Left lung (tissue), 4 donors: ENCODE measurements at regions not wholly inside any gene's neighbourhood (a gene's known extent, or its start where the extent isn't known, plus 50 kb on each side); places are given as distances from the start of the nearest gene placed in this dataset.
"Not testable (repeated sequence)": the region's sequence is repeated elsewhere in the genome, so short reads cannot be mapped to it uniquely, and the experiment has no call there.

Experiments used
- ATAC-seq: fragments of 200-7000 bp; cut with Tn5 transposase; one replicate; pipeline ENCODE4 v1.9.1; 2020; ENCODE audit warnings: moderate library complexity
- DNase-seq, 4 donors: peaks; one replicate each; pipeline ENCODE4 v3.0.0-alpha.2; 2013 to 2020
- H3K27ac ChIP-seq, 2 donors: fragments of 200-600 bp; sonication (generic) in 1 of 2; one replicate each; pipeline versions ENCODE4 v1.5.0 to v1.8.0; 2020 to 2021
- H3K27me3 ChIP-seq, 2 donors: fragments of 200-600 bp; sonication (generic) in 1 of 2; one replicate each; pipeline versions ENCODE4 v1.5.0 to v1.8.0; 2020 to 2021
- H3K36me3 ChIP-seq, 2 donors: fragments of 200-600 bp; sonication (generic) in 1 of 2; one replicate each; pipeline versions ENCODE4 v1.5.0 to v1.8.0; 2020 to 2021
- H3K4me1 ChIP-seq, 2 donors: fragments of 200-600 bp; one replicate each; pipeline ENCODE4 v1.8.0; 2021
- H3K4me3 ChIP-seq, 2 donors: fragments of 200-600 bp; sonication (generic) in 1 of 2; one replicate each; pipeline versions ENCODE4 v1.5.0 to v1.8.0; 2020 to 2021; ENCODE audit warnings: mild to moderate bottlenecking in 1 of 2
- H3K9me3 ChIP-seq, 2 donors: fragments of 200-600 bp; sonication (generic) in 1 of 2; one replicate each; pipeline versions ENCODE4 v1.5.0 to v1.8.0; 2020 to 2021
- intact Hi-C, 2 donors: fragments of 100-400 bp; cut with DNase I; formaldehyde crosslinking; loops; one replicate each; pipeline versions ENCODE4 v1.11.2 to v1.14.2; 2022
- donor health status: DM: no; HTN: yes; CAD: no.
- donor health status: DM: no; HTN: no; CAD: no.

DNA sequence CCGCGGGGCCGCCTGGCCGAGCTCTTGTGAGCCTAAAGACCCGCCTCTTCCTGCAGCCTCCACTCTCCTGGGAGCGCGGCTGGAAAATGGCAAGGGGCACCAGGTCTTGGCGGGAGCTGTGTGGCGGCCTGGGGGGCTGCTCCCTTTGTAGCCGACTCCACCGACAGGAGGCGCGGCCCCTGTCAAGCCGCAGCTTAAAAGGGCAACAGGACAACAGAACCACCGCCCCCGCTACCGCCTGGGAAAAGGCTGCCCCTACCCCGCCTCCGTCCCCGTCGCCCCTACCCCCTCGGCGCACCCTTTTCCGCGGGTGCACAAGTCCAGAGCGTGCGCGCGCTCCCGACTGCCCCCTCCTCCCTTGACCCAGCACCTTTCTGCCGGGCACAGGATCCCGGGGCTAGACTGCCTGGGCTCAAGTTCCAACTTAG, 60.3 kb downstream of the GOLGA8K start:
- H3K4me3 ChIP-seq, H3K9me3 ChIP-seq, H3K36me3 ChIP-seq, H3K27ac ChIP-seq, intact Hi-C loops, H3K4me1 ChIP-seq: not testable (repeated sequence)
- DNase-seq (peak in 1 of 4 donors; percentile 64), ATAC-seq (peak; percentile 42)
- peaks cover 0 to 13% of the 10 kb centered on the region in 2 donors for H3K27me3 ChIP-seq

DNA sequence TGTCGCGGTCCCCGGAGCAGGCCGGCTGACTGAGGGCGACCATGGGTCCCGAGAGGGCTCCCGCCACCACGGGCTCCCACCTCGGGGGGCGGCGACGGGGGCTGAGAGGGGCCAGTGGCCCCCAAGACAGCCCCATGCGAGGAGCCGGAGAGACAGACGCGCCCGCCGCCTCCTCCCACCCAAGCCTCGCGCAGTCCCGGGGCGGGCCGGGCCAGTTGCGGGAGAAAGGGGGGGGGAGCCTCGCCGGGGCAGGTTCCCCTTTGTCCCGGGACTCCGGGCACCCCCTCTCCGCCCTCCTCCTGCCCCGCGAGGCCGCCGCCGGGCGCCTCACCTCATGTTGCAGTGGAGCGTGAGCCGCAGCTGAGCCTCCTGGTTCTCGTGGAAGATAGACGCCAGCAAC, 60.8 kb downstream of the GOLGA8K start:
- H3K27me3 ChIP-seq, result peaks cover 0 to 13% of the 10 kb centered on the region in 2 donors
- intact Hi-C loops, DNase-seq, H3K27ac ChIP-seq, H3K36me3 ChIP-seq, H3K4me1 ChIP-seq, H3K4me3 ChIP-seq, H3K9me3 ChIP-seq: not testable (repeated sequence)
- ATAC-seq, result peak; percentile 30

DNA sequence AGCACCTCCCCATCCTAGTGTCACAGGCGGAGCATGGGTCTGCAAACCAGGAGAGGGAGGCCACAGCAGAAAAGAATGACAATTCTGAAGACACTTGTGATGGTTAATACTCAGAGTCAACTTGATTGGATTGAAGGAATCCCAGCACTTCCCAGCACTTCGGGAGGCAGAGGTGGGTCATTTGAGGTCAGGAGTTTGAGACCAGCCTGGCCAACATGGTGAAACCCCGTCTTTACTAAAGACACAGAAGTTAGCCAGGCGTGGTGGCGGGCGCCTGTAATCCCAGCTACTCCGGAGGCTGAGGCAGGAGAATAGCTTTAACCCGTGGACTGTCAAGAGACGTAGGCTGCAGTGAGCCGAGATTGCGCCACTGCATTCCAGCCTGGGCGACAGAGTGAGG, 61.6 kb downstream of the GOLGA8K start:
- H3K27ac ChIP-seq, H3K4me1 ChIP-seq, DNase-seq, H3K36me3 ChIP-seq, H3K27me3 ChIP-seq, H3K4me3 ChIP-seq, intact Hi-C loops, H3K9me3 ChIP-seq: not testable (repeated sequence)
- peak; percentile 33 for ATAC-seq

DNA sequence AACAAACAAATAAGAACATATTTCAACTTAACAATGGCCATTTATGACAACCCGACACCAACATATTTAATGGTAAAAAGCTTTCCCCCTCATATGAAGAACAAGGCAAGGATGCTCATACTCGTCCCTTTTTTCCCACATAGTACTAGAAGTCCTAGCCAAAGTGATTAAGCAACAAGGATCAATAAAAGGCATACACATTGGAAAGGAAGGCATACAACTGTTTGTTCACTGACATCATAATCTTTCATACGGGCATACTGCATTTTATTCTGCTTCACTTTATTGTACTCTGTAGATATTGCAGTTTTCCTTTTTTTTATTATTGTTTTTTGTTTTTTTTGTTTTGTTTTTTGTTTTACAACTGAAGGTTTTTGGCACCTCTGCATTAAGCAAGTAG, 66.3 kb downstream of the GOLGA8K start:
- H3K27ac ChIP-seq, ATAC-seq, DNase-seq, H3K4me3 ChIP-seq, H3K27me3 ChIP-seq, intact Hi-C loops, H3K36me3 ChIP-seq, H3K4me1 ChIP-seq, H3K9me3 ChIP-seq: not testable (repeated sequence)

DNA sequence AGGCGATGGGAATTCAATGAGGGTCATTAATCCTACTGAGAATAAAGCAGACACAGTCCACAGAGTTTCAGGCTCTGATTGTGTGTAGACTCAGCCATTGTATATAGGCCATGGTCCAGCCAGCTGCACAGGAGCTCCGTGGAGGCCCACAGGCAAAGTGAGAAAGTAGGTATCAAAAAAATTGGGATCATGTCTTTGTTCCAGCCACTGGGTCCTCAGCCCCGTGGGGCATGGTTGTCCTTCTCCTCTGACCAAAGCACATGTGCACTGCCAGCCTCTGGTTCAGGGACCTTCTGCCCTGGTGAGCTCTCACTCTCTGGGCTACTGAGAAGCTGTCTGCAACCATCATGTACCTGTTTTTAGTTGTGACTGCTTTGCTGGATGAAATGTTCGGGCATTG, 79.7 kb downstream of the GOLGA8K start:
- H3K27me3 ChIP-seq, H3K27ac ChIP-seq, ATAC-seq, H3K4me3 ChIP-seq, H3K9me3 ChIP-seq, H3K4me1 ChIP-seq, H3K36me3 ChIP-seq, intact Hi-C loops: not testable (repeated sequence)
- DNase-seq, result peak in 1 of 4 donors; percentile 50

DNA sequence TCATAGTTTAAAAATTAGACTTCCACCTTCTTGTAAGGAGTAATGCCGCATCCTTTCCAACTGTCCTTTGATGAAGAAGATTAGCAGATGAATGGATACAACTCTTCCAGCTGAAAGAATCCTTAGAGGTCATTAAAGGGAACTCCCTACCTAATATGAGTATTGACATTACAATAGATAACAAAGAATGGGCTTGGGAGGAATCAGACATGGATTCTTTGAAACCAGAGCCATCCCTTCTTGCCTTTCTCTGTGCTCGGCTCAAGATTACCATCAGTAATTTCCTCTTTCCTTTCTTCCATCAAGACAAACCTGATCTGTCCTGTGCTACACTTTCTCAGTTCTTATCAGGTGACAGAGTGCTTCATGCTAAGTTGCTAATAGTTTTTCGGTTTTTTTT, 83.8 kb downstream of the GOLGA8K start:
- H3K27me3 ChIP-seq, ATAC-seq, H3K9me3 ChIP-seq, intact Hi-C loops, H3K4me1 ChIP-seq, H3K27ac ChIP-seq, DNase-seq, H3K36me3 ChIP-seq, H3K4me3 ChIP-seq: not testable (repeated sequence)

DNA sequence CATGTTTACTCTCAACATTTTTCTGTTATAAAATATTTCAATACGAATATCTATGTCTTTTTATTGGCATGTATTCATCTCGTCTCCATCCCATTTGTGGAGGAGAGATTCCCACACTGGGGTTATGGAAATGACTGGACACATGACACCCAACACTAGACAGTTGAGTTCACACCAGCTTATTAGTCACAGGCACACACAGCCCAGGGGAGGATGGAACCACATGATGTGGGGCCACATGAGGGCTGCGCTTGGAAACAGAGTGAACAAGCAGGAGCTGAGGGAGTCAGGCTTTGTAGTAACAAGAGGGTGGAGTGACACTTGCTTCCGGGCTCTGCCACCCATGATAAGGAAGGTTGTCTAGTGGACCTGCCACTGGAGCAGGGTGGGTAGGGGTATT, 86.6 kb downstream of the GOLGA8K start:
- H3K4me3 ChIP-seq, ATAC-seq, H3K27ac ChIP-seq, intact Hi-C loops, H3K9me3 ChIP-seq, DNase-seq, H3K4me1 ChIP-seq, H3K36me3 ChIP-seq: not testable (repeated sequence)
- peaks cover 0 to 18% of the 10 kb centered on the region in 2 donors for H3K27me3 ChIP-seq

DNA sequence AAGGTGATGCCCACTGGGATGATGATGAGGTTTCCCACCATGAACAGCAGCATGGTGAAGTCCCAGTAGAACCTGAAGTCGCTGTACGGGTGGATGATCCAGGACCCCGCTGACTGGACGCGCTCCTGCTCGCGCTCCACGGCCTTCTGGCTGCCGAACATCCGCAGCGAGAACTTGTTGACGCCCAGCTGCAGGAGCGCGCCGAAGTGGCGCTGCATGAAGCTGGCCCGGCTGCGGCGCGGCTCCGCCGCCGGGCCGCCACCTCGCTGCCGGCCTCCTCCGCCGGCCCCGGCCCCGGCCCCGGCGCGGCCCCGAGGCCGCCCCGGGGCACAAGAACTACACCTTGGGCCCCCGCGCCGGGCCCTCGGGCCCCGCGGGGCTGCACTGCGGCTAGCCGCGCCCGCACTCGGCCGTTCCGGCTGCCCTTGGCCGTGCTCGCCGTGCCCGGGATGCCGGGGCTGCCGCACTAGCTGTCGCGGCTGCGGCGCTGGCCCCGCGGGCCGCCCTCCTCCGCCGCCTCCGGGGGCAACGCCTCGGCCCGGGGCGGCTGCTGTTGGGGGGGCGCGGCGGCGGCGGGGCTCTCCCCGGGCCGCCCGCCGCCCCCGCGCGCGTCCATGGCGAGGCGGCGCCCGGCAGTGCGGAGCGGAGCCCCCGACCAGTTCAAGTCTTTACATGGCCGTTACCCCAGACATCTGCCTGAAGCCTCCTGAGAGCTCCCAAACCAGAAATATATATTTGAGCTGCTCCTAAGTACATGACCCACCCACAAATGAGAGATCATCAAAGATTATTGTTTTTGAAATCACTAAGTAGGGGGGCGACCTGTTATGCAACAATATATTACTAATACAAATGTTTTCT, 87.8 kb downstream of the GOLGA8K start:
- intact Hi-C loops, H3K4me3 ChIP-seq, H3K4me1 ChIP-seq, H3K27ac ChIP-seq, ATAC-seq, H3K36me3 ChIP-seq, H3K9me3 ChIP-seq: not testable (repeated sequence)
- peaks cover 0 to 18% of the 10 kb centered on the region in 2 donors for H3K27me3 ChIP-seq
- DNase-seq, result peak in 1 of 4 donors; percentile 15

DNA sequence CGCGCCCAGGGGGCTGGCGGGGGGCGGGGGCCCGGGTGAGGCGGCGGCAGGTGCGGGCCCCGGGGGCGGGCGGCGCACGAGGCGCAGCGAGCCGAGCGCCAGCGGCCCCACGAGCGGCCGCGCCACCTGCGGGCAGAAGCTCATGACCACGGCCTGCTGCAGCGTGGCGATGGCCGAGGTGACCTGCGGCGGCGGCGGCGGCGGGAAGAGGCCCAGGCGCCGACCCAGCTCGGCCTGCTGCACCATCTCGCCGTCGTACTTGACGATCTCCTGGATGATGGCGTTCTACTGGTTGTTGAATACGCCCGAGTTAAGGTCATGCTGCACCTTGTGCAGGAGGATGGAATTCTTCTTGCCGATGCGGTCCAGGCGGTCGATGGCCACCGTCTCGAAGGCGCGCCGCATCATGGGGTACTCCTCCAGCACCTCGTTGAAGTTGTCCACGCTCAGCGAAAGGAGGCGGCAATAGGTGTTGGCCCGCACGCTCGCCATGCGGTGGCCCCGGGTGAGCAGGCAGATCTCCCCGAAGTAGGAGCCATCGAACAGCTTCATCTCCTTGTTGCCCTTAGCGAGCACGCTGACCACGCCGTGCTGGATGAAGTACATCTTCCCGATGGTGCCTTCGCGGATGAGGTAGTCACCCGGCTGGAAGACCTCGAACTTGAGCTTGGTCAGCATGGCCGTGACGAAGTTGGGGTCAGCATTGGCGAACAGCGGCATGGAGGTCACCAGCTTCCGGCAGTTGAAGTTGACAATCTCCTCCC, 89.5 kb downstream of the GOLGA8K start:
- not testable (repeated sequence) for ATAC-seq

DNA sequence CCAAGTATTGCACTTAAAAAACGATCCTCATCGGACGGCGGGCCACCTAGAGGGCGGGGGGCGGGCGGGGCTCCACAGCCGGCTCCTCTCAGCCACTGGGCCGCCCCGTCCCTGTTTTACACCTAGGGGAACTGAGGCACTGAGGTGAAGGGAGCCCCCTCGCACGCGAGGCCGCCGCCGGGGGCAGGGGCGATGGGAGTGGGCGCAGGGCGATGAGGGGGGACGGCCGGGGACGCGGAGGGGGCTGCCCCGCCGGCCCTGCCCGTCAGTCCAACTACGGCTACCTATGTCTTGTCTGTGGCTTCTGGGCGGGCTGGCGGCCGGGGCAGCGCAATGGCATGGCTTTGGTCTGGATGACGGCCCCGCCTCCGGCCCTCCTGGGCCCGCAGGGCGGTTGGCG, 90.4 kb downstream of the GOLGA8K start:
- peak in 1 of 4 donors; percentile 17 for DNase-seq

More for the DNA sequence above, 89.5 kb downstream of the GOLGA8K start:
- H3K4me3 ChIP-seq, H3K36me3 ChIP-seq, H3K27ac ChIP-seq, H3K4me1 ChIP-seq, H3K9me3 ChIP-seq, intact Hi-C loops: not testable (repeated sequence)
- DNase-seq, result peak in 1 of 4 donors; percentile 61
- peaks cover 0 to 18% of the 10 kb centered on the region in 2 donors for H3K27me3 ChIP-seq

DNA sequence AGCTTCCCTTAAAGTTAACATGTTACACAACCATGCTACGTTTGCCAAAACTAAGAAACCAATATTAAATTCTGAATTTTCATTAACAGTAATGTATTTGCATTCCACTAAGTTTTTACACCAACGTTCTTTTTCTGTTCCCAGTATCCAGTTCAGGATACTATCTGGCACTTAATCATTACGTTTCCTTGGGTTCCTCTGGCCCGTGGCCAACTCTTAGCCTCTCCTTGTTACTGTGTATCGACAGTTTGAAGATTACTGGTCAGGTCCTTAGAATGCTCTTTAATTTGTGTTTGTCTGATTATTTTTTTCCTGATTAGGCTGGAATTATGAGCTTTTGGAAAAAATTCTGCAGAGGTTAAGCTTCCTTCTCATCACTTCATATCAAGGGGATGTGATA, 95.5 kb downstream of the GOLGA8K start:
- H3K4me1 ChIP-seq, intact Hi-C loops, H3K27me3 ChIP-seq, H3K4me3 ChIP-seq, H3K36me3 ChIP-seq, ATAC-seq, H3K9me3 ChIP-seq, H3K27ac ChIP-seq: not testable (repeated sequence)
- peak in 1 of 4 donors; percentile 13 for DNase-seq

More for the DNA sequence above, 90.4 kb downstream of the GOLGA8K start:
- H3K4me3 ChIP-seq, H3K9me3 ChIP-seq, H3K4me1 ChIP-seq, intact Hi-C loops, ATAC-seq, H3K36me3 ChIP-seq, H3K27ac ChIP-seq: not testable (repeated sequence)
- H3K27me3 ChIP-seq, result peaks cover 0 to 18% of the 10 kb centered on the region in 2 donors

DNA sequence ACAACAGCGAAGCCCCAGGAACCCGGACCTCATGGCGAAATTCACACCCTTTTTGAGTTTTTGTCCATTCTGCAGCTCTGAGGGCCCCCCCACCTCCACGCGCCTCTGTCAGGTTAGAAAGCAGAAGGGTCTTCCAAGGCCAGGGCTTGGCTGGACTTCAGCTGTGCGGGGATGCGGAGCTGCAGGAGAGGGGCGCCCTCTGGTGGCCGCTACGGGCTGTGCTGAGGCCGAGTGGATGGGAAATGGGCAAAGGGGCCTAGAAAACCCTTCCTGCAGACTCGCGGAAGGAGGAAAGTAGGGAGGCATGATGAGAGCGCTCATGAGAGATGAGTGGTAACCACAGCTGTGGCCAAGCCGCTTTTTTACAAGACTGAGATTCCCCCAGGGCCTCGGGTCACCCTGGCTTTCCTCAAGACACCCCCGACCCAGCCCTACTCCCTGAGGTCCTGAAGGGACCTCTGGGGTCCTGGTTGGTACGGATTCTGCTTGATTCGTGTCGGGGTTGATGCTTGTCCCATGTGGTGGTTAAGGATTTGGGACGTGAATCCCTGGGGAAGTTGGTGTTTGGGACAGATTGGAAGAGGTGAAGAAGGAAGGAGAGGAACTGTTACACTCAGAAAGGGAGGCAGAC, 126.8 kb downstream of the GOLGA8K start:
- H3K4me3 ChIP-seq, intact Hi-C loops, H3K27me3 ChIP-seq, DNase-seq, H3K36me3 ChIP-seq, H3K27ac ChIP-seq, H3K4me1 ChIP-seq, H3K9me3 ChIP-seq: not testable (repeated sequence)
- peak; percentile 91 for ATAC-seq

DNA sequence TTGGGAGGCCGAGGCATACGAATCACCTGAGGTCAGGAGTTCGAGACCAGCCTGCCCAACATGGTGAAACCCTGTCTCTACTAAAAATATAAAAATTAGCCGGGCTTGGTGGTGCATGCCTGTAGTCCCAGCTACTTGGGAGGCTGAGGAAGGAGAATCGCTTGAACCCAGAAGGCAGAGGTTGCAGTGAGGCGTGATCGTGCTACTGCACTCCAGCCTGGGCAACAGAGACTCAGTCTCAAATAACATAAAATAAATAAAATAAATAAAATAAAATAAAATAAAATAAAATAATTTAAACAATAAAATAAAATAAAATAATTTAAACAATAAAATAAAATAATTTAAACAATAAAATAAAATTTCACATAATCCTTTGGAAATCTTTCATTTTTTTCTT, 149.1 kb downstream of the GOLGA8K start:
- H3K27me3 ChIP-seq, H3K4me3 ChIP-seq, intact Hi-C loops, H3K9me3 ChIP-seq, H3K4me1 ChIP-seq, H3K27ac ChIP-seq, ATAC-seq, H3K36me3 ChIP-seq: not testable (repeated sequence)
- DNase-seq, result peak in 1 of 4 donors; percentile 52
